GM19395 (cell line): ENCODE measurements at regions not wholly inside any gene's neighbourhood (a gene's known extent, or its start where the extent isn't known, plus 50 kb on each side); places are given as distances from the start of the nearest gene placed in this dataset.
A peak's percentile ranks its signal among the peaks of the same experiment; 100 is the strongest.

Source experiments
- ATAC-seq: cut with Tn5 transposase; IDR thresholded peaks from one replicate; pipeline ENCODE4 v1.9.1; 2021; ENCODE audit warnings: mild to moderate bottlenecking, moderate library complexity; ENCODE audit not compliant: unreplicated experiment

DNA sequence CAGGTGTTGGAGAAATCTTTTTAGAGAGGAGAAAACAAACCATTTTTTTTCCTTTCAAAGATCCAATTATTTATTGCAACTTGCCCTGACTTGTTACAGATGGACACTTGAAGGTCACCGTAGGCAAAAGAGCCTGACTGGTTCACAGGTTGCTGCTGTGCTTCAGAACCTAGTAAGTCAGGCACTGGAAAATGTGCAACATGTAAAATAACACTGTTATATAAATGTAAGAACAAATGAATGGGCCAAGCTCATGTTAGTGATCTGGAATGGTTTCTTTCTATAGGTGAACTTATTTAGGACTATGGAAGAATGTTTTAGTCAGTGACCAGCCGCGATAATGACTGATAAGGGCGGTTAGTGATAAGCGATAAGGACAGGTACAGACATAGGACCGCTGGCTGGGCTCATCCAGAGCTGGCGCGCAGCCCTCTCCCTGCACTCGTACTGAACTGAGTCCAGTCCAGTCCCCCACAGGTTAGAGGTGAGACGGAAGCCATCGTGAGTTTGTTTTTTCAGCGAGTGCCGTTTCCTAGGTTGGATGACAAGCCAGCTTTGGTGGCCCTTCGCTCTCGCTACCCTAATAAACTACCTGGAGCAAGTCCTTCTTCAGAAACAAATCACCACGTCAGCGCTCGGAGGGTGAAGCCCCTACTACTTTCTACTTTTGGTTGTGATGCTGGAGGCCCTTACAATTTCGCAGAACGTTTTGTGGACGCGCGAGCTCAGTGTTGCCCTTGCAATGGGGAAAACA lies 94.4 kb upstream of the PRDM1 start:
- peak; percentile 40 for ATAC-seq

DNA sequence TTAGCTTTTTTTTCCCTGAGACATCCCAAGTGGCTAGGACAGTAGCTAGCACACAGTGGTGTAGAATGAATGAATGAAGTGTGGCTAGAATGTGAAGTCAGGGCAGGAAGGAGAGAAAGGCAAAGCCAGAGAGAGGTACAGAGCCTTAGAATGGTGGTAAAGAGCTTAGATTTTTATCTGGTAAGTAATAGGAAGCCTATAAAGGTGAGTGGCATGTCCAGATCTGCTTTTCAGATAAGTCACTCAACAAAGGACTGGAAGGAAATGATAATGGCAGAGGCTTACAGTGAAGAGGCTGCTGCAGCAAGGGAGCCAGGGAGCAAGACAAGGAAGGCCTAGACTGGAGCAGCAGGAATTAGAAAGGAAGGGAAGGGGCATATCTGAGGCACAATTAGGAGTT lies 96.0 kb upstream of the PRDM1 start:
- no peak for ATAC-seq

DNA sequence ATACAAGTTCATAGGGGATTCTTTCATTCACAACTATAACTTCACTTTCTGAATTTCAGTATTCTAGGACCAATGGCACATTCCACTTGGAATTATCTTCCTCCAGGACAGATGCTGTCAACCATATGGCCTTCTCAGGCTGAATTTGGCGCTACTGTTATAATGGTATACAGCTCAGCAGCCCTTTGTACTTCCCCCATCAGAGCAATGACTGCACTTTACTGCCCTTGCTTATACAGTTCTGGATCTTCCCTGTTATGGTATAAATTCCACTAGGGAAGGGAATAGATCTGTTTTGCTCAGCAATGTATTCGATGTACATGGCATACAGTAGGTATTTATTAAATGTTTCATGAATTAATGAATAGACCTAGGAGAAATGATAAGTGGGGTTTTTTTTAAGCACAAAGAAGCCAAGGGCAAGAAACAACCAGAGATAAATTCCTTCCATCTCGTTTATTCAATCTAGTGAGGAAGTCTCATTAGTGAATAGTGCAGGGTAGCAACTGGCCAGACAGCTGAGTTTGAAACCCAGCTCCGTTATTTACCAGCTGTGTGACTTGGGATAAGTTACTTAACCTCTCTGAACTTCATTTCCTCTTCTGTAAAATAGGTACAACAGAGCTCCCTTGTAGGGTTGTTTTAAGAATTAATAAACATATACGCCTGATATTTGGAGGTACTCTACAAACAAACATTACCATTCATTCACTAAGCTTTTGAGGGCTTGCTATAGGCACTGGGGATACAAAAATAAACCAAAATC lies 97.1 kb upstream of the PRDM1 start:
- ATAC-seq = no peak

DNA sequence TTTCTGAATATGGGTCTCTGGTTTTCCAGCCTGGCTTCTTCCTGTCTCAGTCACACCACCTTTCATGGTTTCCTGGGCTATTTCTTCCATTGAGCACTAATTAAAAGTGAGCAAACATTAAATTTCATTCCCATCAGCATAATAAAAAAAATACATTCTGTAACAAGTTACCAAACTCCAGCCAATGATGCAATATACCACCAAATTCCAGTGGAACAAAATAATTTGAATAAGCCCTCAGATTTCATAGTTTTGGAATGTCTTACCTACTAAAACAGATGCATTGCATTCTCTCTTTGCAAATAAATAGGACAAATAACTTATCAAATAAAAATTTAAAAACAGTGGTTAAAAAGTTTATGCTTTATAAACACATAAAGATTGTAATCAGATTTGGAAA lies 97.8 kb upstream of the PRDM1 start:
- ATAC-seq = no peak

DNA sequence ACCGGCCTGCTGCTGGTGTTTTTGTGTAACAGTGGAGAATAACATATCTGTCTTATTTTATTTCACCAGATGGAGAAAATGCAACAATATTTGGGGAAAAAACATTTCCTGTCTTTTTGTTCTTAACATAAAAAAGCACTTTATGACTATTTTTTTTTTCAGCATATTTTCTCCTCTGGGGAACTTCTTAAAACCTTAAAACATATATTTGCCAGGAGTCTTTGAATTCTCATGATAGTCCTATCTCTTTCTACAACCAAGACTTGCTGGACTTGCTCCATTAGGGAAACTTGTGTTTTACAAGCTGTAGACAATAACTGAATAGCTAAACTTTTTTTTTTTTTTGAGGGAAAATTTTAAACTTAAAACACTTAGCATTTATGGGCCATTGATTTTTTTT lies 98.6 kb upstream of the PRDM1 start:
- ATAC-seq = no peak

DNA sequence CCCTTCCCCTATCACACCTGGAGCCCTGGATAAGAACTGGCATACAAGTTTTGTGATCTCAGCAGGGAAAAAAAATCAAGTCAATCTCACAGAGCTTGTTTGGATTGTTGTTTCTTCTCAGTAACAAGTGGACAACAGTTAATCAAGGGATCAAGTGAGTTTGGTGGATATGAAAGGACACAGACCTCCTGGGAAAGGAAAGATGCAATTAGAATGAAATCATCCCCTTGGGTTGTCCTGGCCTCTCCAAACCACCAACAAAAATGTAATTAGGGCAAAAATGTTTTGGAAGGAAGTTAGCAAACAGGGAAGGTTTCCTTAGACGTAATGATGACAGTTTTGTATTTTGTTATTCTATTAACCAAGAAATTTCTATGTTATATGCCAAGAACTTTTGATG lies 99.1 kb upstream of the PRDM1 start:
- ATAC-seq = no peak

DNA sequence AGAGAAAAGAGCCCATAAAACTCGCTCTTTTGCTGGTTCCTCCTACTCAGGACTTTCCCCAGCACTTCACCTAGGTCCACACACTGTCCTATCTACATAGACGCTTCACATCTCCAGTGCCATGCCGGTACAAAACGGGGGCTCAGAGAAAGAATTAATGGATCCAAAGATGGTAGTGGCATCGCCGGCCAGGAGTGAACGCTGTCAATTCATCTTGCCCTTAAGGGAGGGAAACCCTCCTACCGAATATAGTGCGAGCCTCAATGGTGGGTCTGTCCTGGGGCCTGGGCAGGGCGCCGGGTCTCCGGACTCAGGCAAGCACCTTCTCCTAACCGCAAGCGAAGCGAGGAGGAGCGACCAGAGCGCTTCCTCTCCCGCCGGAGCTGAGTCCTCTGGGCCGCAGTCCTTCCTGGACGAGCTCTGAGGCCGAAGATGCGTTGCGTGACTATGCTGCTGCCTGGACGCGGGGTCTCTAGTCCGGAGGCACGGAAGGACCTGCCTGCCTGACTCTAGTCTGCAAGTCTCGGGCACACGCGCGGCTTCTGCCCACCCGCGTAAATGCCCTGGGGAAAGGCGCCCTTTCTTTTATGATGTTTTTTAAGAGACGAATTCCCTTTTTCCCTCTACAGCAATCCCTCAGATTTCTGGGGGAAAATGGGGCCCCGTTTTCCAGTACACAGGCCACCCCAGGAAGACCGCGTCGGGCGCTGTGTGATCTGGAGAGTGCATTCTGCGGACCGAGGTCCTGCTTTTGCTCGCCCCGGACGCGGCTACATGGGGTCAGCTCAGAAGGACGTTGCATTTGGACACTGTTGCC lies 100.1 kb upstream of the PRDM1 start:
- no peak for ATAC-seq

DNA sequence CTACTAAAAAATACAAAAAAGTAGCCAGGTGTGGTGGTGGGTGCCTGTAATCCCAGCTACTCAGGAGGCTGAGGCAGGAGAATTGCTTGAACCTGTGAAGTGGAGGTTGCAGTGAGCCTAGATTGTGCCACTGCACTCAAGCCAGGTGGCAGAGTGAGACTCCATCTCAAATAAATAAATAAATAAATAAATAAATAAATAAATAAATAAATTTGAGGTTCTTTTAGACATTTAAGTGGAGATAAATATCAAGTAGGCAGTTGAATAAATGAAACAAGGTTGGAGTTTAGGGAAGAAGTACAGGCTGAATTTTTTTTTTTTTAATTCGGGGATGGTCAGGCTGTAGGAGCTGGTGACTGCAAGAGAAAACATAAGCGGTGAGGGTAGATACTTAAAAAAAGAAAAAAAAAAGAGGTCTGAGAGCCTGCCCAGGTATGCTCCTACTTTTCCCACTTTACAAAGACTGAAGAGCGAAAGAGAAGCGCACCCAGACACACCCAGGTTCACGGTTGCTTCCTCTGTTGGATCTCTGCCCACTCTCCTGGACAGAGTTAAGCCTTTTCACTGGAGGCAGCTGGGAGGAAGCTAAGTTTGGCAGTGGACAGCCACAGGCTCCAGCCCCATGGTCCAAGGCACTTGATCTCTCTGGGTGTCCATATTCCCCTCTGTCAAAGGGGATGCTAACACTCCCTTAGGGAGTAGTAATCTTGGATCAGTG lies 100.9 kb upstream of the PRDM1 start:
- ATAC-seq = no peak

DNA sequence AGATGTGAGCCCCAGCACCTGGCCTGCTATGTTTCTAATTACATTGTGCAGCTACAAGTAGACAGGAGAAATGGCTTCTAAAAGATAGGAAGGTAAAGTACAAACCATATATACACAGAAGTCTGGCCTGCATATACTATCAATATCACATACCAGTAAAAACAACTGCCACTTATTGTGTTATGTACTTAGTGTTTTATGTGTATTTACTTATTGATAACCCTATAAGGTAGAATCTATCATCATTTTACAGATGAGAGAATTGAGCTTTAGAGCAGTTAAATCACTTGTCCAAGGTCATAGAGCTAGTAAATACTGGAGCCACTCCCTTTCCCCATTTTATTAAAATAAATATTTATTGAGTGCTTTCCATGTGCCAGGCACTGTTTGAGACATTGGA lies 102.4 kb upstream of the PRDM1 start:
- no peak for ATAC-seq

DNA sequence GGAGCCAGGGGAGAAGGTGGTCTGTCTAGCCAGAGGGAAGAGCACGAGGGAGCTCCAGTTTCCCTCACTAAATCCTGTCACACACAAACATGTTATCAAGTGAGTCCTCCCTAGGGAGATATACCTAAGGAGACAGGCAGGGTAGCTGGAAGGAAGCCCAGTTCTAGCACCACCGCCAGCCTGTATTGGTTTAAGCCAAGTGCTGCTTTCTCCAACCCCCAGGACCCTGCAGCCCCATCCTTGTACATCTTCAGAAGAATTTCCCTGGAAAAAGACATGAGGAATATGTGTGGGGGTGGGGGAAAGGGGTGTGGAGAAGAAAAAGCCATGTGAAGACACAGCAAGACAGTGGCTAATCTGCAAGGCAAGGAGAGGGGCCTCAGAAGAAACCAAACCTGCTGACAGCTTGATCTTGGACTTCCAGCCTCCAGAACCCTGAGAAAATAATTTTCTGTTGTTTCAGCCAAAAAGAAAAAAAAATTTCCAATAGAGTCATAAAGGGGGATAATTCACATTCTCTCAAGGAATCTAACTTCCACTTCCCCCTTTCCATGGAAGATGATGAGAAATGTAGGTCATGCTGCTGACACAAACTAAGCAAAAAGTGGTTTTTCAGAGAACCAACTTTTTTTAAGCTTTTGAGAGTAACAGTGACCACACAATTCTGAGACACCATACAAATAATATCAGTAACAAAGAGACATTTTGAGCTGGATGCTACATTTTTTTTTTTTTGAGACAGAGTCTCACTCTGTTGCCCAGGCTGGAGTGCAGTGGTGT lies 103.2 kb upstream of the PRDM1 start:
- ATAC-seq = no peak

DNA sequence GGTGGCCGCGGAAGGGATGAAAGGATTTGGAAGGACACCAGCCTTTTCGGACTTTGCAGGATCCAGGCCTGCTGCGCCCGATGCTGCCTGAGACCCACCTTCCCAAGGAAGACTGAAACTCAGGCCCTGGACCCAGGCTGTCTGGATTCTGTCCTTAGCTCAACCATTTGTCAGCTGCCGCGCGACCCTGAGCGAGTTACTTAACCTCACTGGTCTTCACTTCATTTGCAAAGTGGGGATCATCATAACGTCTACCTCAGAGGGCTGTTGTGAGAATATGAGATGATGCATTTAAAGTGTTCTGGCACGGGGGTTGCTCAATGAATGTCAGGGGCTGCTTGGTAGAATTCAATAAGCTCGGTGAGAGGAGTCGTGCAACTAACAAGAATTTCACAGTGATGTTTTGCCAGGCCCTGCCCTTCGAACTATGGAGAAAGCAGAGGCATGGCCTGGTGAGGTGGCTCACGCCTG lies 104.2 kb upstream of the PRDM1 start:
- no peak for ATAC-seq

DNA sequence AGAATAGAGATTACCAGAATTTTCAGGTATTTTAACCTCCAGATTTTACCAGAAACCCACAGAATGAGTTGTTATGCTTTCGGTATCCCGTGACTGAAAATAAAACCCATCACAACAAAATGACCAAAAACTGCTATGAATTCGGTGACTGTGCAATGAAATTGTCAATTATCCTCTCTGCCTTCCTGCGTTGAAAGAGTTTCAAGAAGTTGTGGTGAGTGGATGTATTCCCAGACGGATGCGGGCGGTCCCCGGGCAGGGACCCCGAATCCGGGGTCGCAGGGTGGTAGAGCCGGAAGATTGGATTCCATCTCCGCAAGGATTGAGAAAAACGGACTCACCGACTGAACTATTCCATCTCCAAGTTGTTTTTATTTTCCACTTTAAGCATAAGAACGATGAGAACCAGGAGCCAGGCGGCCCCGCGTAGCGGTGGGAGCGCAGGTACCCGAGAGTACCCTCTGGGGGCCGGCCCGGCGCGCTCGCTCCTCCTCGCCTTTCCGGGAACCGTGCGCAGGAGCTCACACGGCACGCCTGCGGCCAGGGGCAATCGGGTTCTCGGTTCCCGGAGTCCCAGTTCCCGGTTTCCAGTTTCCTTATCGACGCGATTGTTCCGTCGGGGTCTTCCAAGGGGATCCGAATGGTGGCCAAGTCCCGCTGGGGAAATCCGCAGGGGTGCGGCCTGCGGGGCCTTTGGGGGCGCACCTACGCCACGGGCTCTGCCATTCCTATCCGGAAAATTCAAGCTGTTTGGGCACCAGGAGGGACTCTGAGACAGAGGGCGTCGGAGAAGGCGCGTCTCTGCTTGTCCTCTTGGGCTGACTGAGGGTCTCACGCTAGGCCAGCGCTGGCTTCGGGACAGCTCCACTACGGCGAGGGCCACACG lies 104.9 kb upstream of the PRDM1 start:
- ATAC-seq = peak; percentile 62

DNA sequence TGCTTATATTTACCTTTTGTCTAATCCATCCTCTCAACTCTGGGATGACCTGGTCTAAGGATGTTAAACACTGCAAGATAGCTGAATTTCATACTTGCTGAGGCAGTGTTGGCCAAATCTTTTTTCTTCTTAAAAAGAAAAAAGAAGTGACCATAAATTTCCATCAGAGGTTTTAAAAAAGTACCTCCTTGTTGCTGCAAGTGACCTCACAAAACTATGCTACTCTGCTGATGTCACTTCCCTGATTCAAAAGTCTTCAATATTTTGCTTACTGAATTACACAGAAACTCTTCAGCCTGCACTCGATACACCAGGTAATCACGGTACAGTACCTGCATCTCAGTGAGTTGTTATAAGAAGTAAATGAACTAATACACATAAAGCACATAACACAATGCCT lies 107.2 kb upstream of the PRDM1 start:
- ATAC-seq = no peak

DNA sequence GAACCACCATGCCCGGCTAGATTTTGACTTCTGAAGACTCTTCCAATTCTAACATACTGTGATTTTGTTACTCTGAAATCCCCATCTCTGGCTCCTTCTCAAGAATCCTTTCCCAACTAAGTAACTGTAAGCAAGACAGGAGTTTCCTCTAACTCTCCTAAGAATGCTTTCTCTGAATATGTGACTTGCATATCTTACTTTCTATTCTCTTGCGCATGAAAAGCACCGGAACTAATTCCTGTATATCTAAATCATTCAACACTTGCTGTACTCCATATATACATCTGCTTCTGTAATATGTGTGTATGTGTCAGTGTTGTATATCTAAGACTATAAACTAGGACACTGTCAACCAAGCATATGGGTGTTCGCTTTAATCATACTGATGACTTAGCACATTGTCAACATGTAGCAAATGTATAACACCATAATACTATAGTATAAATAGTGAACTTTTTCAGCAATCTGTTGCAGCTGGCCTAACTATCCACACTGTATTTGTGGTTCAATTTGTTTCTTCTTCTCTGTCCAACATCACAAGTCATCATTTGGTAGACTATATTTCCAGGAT lies 108.1 kb upstream of the PRDM1 start:
- ATAC-seq = no peak

DNA sequence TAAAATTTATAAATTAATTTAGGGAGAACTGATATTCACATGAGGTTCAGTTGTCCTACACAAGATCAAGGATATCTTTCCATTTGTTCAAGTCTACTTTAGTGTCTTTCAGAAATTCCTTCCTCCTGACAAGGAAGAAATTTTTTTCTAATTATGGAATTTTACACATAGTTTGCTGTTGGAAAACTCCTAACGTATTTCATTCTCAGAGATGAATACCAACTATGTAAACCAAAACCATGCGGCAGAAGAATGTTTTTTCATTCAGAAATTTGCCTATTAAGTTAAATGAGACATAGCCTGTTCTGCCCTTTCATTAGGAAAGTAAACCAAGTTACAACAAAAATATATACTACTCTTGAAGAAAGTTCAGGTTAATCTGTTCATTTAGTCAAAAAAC lies 111.2 kb upstream of the PRDM1 start:
- no peak for ATAC-seq

DNA sequence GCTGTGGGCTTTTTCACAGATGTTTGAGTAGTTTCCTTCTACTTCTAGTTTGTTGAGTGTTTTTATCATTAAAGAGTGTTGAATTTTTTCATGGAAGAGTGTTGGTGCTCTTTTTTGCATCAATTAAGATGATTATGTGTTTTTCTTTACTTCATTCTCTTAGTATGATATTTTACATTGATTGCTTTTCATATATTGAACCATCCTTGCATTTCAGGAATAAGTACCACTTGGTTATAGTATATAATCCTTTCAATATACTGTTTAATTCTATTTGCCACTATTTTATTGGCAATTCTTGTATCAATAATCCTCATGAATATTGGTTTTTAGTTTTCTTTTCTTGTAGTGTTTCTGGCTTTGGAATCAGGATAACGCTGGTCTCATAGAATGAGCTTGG lies 113.7 kb upstream of the PRDM1 start:
- no peak for ATAC-seq

DNA sequence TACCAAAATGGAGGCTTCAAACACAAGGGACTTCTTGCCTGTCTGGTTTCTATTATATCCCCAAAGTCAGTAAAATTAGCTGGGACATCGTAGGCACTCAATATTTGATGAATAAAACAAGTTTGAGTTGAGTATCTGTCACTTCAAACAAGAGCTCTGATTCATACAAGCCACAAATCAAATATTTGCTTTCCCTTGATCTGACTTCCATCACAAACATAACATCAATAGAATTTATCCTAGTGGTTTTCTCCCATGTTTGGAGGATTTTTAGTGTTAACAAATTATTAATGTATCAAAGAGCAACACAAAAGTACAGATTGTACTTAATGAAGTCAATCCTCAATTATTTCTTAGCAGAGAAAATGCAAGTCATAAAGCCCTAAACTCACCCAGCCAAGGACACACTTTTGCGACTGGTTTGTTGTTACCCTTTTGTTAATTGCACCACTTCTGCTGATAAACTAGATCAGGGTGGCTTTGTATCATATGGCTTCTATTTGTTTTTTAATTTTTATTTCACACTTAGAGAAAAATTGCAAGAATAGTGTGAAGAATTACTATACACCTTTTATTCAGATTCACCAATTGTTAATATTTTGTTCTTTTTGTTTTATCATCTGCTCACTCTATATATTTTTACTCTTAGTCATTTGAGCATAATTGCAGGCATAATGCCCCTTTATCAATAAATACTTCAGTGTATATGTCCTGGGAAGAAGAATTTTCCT lies 117.4 kb upstream of the PRDM1 start:
- no peak for ATAC-seq

DNA sequence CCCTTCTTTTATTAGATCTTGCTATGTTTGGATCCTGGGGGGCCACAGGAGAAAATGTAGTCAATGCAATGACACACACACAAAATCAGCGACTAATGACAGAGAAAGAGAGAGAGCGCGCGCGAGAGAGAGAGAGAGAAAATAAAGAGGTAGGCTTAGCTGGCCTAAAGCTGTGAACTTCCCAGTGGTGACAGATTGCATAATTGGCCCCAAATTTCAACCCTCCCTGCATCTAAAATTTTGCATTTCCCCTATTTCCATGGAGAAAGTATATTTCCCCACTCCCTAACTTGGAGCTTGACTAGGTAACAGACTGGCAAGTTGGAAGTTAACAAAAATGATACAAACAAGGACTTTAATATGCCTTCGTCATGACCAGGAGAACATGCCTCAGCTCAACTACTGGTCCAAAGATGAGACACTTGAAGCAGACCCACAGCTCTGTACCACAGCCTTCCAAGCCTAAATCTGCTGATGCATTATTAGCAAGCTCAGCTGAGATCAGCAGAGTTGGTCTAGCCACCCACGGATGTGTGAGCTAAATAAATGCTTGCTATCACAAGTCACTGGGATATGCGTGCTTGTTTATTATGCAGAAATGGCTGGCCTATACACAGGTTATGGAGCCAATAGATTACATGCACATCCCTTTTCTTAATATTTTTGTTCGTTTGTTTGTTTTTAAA lies 118.1 kb upstream of the PRDM1 start:
- no peak for ATAC-seq
